ENCODE measurements at regions not wholly inside any gene's neighbourhood (a gene's known extent, or its start where the extent isn't known, plus 50 kb on each side); places are given as distances from the start of the nearest gene placed in this dataset.

DNA sequence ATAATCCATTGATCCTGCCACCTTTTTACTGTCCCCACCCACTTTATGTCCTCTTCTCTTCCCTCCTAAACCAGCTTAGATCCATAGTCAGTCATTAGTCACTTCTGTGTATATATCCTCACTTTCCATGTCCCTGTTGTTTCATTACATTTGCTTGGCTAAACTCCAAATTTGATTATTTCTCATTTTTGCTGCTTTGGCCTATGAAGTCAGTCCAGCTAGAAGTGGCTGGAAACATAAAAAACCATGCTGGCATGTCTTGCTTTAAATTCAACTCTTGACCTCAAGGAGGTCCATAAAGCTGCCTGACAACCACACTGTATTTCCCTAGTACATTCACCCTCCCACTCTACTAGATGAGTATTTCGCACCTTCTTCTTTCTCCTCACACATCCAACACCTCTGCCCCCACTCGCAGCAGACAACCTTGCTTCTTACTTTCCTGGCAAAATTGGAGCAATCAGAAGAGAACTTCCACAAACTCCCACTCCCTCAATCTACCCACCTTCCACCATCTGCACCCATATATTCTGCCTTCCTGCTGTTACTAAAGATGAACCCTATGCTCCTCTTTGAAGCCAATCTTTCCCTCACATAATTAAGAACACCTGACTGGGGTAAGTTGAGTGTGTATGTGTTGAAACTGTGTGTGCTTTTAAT lies 72.1 kb downstream of the ZNF648 start:
- TF ChIP-seq, protein P1, sequence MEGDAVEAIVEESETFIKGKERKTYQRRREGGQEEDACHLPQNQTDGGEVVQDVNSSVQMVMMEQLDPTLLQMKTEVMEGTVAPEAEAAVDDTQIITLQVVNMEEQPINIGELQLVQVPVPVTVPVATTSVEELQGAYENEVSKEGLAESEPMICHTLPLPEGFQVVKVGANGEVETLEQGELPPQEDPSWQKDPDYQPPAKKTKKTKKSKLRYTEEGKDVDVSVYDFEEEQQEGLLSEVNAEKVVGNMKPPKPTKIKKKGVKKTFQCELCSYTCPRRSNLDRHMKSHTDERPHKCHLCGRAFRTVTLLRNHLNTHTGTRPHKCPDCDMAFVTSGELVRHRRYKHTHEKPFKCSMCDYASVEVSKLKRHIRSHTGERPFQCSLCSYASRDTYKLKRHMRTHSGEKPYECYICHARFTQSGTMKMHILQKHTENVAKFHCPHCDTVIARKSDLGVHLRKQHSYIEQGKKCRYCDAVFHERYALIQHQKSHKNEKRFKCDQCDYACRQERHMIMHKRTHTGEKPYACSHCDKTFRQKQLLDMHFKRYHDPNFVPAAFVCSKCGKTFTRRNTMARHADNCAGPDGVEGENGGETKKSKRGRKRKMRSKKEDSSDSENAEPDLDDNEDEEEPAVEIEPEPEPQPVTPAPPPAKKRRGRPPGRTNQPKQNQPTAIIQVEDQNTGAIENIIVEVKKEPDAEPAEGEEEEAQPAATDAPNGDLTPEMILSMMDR (IDR thresholded peaks at IDR 0.05; ENCODE audit: low read depth, low read length, poor library complexity, severe bottlenecking) = no peak
- TF ChIP-seq EZH2phosphoT487 (IDR thresholded peaks at IDR 0.05; ENCODE audit: borderline replicate concordance, low read length) = no peak
